ENCODE measurements at regions not wholly inside any gene's neighbourhood (a gene's known extent, or its start where the extent isn't known, plus 50 kb on each side); places are given as distances from the start of the nearest gene placed in this dataset.

GRCh38 chr4:143035661-143036060 lies 149.1 kb upstream of the USP38 start:
- TF ChIP-seq CTCF (IDR thresholded peaks at IDR 0.05) (no peak), POLR2A (IDR thresholded peaks at IDR 0.05) (no peak), POLR2AphosphoS5 (IDR thresholded peaks at IDR 0.05) (no peak)
- intact Hi-C loops (cut with DNase I; ENCODE audit: low total_unique reads), result loop anchor here (10.0 kb wide), 1 partner anchor 1519 kb away; no protein-coding TSS in a partner anchor
- H3K4me3 ChIP-seq, result no peak overlapping the region
- H3K27me3 ChIP-seq, result no peaks in the 10 kb centered on the region
- no peaks in the 10 kb centered on the region for H3K4me1 ChIP-seq
- H3K27ac ChIP-seq, result no peak overlapping the region
- H3K9me3 ChIP-seq, result no peaks in the 10 kb centered on the region
- DNase-seq (ENCODE audit: low spot score in 2 of 2), result no peak
- no peaks in the 10 kb centered on the region for H3K36me3 ChIP-seq

GRCh38 chr4:143036443-143036842 lies 148.3 kb upstream of the USP38 start:
- Histone ChIP-seq H3K27me3 (no peaks in the 10 kb centered on the region), H3K36me3 (no peaks in the 10 kb centered on the region), H3K9me3 (no peaks in the 10 kb centered on the region), H3K27ac (no peak overlapping the region), H3K4me3 (no peak overlapping the region), H3K4me1 (no peaks in the 10 kb centered on the region)
- DNase-seq (ENCODE audit: low spot score in 2 of 2), result no peak
- no peak for TF ChIP-seq POLR2AphosphoS5 (IDR thresholded peaks at IDR 0.05)
- no peak for TF ChIP-seq CTCF (IDR thresholded peaks at IDR 0.05)
- no peak for TF ChIP-seq POLR2A (IDR thresholded peaks at IDR 0.05)
- intact Hi-C loops (cut with DNase I; ENCODE audit: low total_unique reads), result loop anchor here (10.0 kb wide), 1 partner anchor 1518 kb away; no protein-coding TSS in a partner anchor

GRCh38 chr4:143046454-143046853 lies 138.3 kb upstream of the USP38 start:
- no peaks in the 10 kb centered on the region for H3K36me3 ChIP-seq
- intact Hi-C loops (cut with DNase I; ENCODE audit: low total_unique reads), result no loop called here
- TF ChIP-seq POLR2A (IDR thresholded peaks at IDR 0.05) (no peak), POLR2AphosphoS5 (IDR thresholded peaks at IDR 0.05) (no peak), CTCF (IDR thresholded peaks at IDR 0.05) (no peak)

GRCh38 chr4:143046906-143047305 lies 137.8 kb upstream of the USP38 start:
- Histone ChIP-seq H3K27ac (no peak overlapping the region), H3K36me3 (no peaks in the 10 kb centered on the region), H3K4me3 (no peak overlapping the region), H3K27me3 (no peaks in the 10 kb centered on the region), H3K9me3 (no peaks in the 10 kb centered on the region), H3K4me1 (no peaks in the 10 kb centered on the region)
- TF ChIP-seq POLR2AphosphoS5 (IDR thresholded peaks at IDR 0.05) (no peak), CTCF (IDR thresholded peaks at IDR 0.05) (no peak), POLR2A (IDR thresholded peaks at IDR 0.05) (no peak)
- intact Hi-C loops (cut with DNase I; ENCODE audit: low total_unique reads), result no loop called here
- no peak for DNase-seq (ENCODE audit: low spot score in 2 of 2)

More at GRCh38 chr4:143046454-143046853, 138.3 kb upstream of the USP38 start:
- Histone ChIP-seq H3K27me3 (no peaks in the 10 kb centered on the region), H3K27ac (no peak overlapping the region), H3K4me3 (no peak overlapping the region), H3K9me3 (no peaks in the 10 kb centered on the region), H3K4me1 (no peaks in the 10 kb centered on the region)
- no peak for DNase-seq (ENCODE audit: low spot score in 2 of 2)

- Histone ChIP-seq H3K27me3 (no peaks in the 10 kb centered on the region), H3K9me3 (peaks cover 1 to 7% of the 10 kb centered on the region in 2 donors), H3K36me3 (no peaks in the 10 kb centered on the region), H3K27ac (no peak overlapping the region), H3K4me1 (no peaks in the 10 kb centered on the region), H3K4me3 (no peak overlapping the region)
- TF ChIP-seq POLR2A (IDR thresholded peaks at IDR 0.05), result no peak
- no peak for TF ChIP-seq CTCF (IDR thresholded peaks at IDR 0.05)
- no peak for TF ChIP-seq POLR2AphosphoS5 (IDR thresholded peaks at IDR 0.05)
- no peak for DNase-seq (ENCODE audit: low spot score in 2 of 2)
- intact Hi-C loops (cut with DNase I; ENCODE audit: low total_unique reads), result no loop called here
These were observed 129.7 kb upstream of the USP38 start for GRCh38 chr4:143054971-143055370.

Data from breast epithelium (tissue), 4 donors.